Inflammatory macrophage (primary cell): ENCODE measurements at regions not wholly inside any gene's neighbourhood (a gene's known extent, or its start where the extent isn't known, plus 50 kb on each side); places are given as distances from the start of the nearest gene placed in this dataset.
A peak's percentile ranks its signal among the peaks of the same experiment; 100 is the strongest.

Experiments
- DNase-seq, 2 donors: peaks; one replicate each; pipeline ENCODE4 v3.0.0-alpha.2; 2020 to 2022

GRCh38 chr2:134148172-134148571 is 105.7 kb upstream of the MGAT5 start:
- no peak for DNase-seq

DNA sequence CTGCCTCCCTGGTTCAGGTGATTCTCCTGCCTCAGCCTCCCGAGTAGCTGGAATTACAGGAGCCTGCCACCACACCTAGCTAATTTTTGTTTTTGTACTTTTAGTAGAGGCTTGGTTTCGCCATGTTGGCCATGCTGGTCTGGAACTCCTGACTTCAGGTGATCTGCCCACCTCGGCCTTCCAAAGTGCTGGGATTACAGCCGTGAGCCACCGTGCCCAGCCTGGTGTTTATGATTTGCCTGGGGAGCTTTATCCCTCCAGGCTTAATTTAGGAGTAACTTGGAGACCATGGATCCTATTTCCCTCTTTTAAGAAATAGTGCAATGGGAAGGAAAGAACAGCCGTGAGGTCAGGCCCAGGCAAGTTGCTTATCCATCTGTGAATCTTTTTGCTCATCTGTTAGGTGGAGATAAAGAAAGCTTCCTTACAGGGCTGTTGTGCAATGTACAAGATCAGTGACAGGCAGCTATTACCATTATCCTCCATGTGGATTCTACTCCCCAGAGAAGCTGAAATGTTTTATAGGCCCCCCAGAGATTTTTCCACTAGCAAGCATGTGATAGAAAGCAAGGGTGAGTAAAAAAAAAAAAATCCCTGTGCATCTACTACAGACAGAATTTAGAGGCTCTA is 104.9 kb upstream of the MGAT5 start:
- no peak for DNase-seq

DNA sequence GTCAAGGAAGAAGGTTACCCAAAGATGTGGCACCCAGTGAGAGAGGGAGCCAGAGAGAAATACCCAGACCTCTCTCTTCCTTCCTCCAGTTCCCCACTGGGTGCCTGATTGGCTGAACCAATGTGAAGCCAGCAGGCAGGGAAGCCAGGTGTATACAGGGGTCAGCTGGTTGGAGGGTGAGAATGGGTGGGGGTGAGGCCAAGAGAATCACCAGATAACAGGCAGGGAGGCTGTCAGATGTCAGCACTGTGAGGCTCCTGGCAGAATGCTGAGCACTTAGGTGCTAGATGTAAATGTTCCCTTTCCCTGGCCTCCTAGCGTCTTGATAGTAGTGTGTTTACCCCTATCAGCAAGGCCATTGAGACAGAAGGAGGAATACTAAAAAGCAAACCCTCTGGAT is 104.0 kb upstream of the MGAT5 start:
- no peak for DNase-seq

DNA sequence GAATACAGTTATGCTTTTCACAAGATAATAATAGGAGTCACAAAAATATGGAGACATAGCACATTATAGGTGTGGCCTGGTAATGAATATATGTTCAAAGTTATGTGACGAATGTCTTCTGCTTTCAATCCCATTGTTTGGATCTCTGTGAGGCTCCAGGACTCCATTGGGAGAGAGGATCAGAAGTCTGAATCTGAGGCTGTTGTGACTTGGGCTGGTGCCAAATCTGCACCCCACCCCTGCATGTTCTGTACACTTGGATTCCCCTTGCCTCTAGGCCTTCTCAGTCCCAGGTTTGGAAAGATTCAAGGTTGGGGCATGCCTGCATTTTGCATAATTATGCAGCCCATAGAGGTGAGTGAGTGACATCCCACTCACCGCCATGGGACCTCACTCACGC is 103.1 kb upstream of the MGAT5 start:
- no peak for DNase-seq

DNA sequence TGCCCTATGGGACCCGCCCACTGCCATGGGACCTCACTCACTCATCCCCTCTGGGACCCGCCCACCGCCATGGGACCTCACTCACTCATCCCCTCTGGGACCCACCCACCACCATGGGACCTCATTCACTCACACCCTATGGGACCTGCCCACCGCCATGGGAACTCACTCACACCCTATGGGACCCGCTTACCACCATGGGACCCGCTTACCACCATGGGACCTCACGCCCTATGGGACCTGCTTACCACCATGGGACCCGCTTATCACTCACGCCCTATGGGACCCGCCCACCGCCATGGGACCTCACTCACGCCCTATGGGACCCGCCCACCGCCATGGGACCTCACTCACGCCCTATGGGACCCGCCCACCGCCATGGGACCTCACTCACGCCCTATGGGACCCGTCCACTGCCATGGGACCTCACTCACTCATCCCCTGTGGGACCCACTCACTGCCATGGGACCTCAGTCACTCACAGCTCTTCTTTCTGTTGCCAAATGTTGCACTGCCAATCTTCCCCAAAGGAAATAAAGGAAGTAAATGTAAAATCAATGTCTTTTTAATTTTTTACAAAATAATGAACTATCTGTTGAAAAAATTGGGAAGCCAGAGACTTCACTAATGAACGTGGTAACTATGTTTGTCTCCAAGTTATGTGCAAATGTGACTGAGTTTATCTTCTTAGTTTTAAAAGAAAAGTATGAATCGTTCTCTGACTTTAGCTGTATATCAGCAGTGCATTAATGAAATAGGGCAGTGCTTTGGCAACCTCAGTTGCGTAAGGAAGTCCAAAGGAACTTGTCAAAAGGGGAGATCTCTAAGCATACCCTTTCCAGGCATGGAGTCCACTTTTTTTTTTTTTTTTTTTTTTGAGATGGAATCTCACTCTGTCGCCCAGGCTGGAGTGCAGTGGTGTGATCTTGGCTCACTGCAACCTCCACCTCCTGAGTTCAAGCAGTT is 101.5 kb upstream of the MGAT5 start:
- DNase-seq, result peak; percentile 83 to 84

DNA sequence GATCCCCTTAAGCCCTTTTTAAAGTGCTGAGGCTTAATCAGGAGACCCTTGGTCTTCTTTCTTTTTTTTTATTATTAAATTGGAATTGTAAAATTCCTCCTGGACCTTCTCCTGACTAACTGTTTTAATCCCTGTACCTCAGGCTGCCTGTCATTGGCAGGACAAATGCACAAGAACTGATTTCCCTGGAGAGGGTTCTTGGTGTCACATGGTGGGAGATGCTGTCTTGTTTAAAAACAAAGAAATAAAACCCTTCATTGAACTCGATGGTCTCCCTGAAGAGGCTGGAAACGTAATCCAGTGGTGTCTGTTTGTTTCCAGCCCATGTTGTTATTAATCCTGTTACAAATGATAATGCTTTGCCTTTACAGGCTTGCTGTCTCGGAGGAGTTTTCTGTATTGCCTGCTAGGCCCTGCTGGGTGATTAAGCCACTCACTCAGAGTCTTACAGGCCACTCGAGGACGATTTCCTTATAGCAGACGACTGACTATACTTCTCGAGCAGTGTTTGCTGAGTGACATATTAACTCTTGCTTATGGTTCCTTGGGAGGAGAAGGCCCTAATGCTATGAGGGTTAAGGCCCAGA is 100.5 kb upstream of the MGAT5 start:
- peak; percentile 45 to 59 for DNase-seq

DNA sequence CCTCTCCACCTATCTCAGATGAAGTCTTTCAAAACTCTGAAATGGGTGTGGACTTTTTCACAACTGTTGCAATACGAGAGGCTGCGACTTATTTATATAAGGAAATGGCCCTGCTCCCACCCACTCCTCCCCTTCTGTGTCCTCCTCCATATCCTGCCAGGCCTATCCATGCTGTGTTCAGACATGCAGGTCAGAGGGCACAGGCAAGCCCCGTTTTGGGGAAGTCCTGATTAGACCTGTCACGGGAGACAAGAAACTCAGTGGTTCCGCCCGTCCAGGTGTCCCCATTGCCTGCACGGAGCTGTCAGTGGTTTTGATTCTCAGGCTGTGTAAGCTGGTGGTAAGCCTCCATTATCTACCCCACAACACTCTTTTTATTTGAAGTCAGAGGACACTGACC is 99.6 kb upstream of the MGAT5 start:
- DNase-seq, result peak; percentile 92 to 95

GRCh38 chr2:134155134-134155533 is 98.7 kb upstream of the MGAT5 start:
- DNase-seq, result peak; percentile 45 to 52

DNA sequence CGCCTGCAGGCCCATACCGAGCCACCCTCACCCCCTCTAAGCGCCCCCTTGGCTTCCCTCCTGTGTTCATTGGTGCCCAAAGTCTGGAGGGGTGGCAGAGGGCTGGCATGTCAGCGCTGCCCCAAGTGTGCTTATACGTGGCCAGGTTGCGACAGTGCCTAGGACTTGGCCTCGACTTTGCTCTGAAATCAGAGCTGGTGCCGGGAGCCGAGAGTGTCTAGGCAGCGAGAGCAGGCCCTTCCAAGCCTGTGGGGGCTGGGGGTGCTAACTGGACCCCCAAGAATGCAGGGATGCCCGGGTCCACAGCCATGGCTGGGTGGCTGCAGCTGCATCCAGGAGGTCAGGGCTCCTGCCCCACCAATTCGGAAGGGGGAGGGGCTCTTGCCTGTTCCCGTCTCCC is 95.6 kb upstream of the MGAT5 start:
- no peak for DNase-seq

- DNase-seq, result peak; percentile 19 to 31
Observed at GRCh38 chr2:134161170-134161547, 92.7 kb upstream of the MGAT5 start.

GRCh38 chr2:134163336-134163735 is 90.5 kb upstream of the MGAT5 start:
- DNase-seq, result no peak

GRCh38 chr2:134164306-134164705 is 89.6 kb upstream of the MGAT5 start:
- no peak for DNase-seq

GRCh38 chr2:134167015-134167414 is 86.9 kb upstream of the MGAT5 start:
- peak in 1 of 2 donors; percentile 16 for DNase-seq

- no peak for DNase-seq
Observed at GRCh38 chr2:134169788-134170187, 84.1 kb upstream of the MGAT5 start.

- DNase-seq, result no peak
Observed at GRCh38 chr2:134170294-134170693, 83.6 kb upstream of the MGAT5 start.

GRCh38 chr2:134170700-134171099 is 83.2 kb upstream of the MGAT5 start:
- DNase-seq, result no peak

- DNase-seq, result no peak
Observed at GRCh38 chr2:134173338-134174016, 80.4 kb upstream of the MGAT5 start.

- DNase-seq, result no peak
Observed at GRCh38 chr2:134174711-134175110, 79.2 kb upstream of the MGAT5 start.

DNA sequence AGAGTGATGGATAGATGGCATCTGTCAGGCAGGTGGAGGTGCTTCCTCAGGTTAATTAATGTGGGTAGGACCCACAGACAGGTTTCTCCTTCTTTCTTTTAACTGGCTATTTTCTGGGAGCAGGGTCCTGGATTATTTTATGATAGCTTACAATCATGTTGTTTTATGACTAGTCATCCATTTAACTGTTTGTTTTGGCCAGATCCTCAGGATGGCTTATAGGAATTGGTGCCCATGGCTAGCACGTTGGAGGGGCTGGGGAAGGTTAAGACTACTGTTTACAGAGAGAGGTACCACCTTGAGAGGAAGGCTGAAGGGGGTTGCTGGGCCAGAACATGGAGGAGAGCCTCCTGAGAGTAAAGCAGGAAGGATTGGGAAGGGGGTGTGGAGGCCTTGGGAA is 78.0 kb upstream of the MGAT5 start:
- DNase-seq, result no peak

DNA sequence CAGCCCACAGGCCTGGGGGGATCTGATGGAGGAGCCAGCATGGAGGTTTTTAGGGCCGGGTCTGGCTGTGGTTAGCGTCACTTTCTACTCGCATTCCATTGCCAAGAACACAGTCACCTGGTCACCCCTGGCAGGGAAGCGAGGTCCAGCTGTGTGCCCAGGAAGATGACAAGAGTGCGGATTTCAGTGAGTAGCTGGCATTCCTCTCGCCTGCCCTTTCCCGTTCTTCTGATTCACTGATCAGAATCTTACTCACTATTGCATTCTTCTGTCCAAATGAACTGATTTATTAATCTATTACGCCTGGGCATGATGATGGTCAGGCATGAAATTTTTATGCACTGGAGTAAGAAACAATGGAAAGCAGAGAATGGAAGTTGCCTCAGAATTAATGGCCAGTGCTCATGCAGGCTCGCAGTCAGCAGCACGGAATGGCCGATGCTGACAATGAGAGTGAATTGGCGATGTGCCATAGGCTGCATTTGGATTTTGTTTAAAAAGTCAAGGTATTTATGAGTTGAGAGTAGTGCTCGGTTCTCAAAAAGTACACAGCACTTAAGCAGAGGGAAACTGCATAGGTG is 76.4 kb upstream of the MGAT5 start:
- no peak for DNase-seq

GRCh38 chr2:134178138-134178877 is 75.6 kb upstream of the MGAT5 start:
- peak; percentile 16 to 38 for DNase-seq

DNA sequence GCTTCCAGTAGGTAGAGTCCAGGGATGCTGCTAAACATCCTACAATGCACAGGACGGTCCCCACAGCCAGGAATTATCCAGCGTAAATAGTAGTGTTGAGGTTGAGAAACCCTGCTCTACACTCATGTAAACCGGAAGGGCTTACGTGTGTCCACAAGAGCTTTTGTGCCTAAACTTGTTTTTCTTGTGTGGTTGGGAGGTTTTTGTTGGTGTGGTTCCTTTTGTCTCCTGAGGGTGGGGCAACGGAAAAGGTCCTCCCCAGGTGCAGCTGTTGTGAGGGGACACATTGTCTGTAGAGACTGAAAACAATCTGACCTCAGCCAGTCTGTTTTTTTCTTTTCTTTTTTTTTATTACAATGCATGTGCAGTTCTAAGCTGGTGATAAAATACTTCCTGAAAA is 72.7 kb upstream of the MGAT5 start:
- DNase-seq, result no peak
